GM12865 (cell line): ENCODE measurements at regions not wholly inside any gene's neighbourhood (a gene's known extent, or its start where the extent isn't known, plus 50 kb on each side); places are given as distances from the start of the nearest gene placed in this dataset.
A peak's percentile ranks its signal among the peaks of the same experiment; 100 is the strongest.

Source experiments
- DNase-seq: peaks from one replicate; pipeline ENCODE4 v3.0.0; 2010; ENCODE audit warnings: low read depth
- H3K4me3 ChIP-seq: 2 replicates; pipeline ENCODE4 v1.5.1; 2011; ENCODE audit warnings: mild to moderate bottlenecking, low read depth, low read length, control low read depth
- TF ChIP-seq, protein P1 (sequence below): IDR thresholded peaks from 2 replicates; pipeline ENCODE4 v1.5.1; 2011; ENCODE audit warnings: low read length, control low read depth, low read depth, inconsistent platforms; ENCODE audit not compliant: insufficient read depth; ENCODE audit errors: missing control alignments

DNA sequence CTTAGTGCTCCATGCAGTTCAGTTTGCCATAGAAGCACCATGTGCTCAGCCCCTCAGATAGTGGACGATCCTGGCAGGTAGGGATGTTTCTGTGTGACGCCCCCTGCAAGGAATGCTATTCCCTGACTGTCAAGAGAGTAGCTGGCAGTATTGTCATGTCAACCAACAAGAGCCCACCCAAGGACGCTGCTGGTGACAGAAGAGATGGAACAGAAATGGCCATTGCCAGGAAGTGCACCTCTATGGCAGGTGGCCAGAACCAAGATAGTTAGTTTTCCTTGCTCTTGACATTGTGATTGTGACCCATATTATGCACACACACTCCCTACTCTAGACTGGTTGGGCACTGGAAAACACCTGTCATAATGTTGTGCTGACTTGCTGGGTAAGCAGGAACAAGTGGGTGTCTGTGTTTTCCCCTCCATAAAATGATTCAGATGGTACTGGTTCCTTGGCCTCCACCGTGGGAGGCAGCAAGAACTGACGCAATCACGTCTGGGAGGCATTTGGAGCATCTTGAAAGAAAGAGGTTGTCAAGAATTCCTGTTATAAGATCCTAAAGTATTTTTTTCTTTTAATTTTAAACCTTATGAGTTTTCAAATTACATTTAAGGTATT, 507.9 kb downstream of the MID1IP1 start:
- TF ChIP-seq, protein P1, sequence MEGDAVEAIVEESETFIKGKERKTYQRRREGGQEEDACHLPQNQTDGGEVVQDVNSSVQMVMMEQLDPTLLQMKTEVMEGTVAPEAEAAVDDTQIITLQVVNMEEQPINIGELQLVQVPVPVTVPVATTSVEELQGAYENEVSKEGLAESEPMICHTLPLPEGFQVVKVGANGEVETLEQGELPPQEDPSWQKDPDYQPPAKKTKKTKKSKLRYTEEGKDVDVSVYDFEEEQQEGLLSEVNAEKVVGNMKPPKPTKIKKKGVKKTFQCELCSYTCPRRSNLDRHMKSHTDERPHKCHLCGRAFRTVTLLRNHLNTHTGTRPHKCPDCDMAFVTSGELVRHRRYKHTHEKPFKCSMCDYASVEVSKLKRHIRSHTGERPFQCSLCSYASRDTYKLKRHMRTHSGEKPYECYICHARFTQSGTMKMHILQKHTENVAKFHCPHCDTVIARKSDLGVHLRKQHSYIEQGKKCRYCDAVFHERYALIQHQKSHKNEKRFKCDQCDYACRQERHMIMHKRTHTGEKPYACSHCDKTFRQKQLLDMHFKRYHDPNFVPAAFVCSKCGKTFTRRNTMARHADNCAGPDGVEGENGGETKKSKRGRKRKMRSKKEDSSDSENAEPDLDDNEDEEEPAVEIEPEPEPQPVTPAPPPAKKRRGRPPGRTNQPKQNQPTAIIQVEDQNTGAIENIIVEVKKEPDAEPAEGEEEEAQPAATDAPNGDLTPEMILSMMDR = no peak
- no peak overlapping the region for H3K4me3 ChIP-seq
- DNase-seq = peak; percentile 8

DNA sequence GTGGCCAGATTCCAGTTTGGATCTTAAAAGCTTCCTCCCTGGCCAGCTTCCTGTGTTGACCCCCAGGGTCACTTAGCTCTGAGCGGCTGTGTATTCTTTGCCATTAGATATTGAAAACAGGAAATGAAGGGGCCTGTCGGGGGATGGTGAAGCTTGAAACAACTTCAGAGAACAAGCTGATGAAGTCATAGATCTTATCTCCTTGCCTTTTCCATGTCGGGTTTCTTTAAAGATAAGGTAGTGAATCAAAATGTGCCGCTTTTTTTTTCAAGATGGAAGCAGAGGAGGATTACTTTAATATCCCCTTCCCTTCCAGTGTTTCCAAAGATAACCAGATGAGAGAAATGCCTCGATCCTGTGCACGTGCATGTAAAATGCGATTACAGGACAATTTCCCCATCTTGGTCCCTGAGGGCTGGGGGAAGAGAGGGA, 508.5 kb downstream of the MID1IP1 start:
- TF ChIP-seq, protein P1 = no peak
- H3K4me3 ChIP-seq = no peak overlapping the region
- no peak for DNase-seq

DNA sequence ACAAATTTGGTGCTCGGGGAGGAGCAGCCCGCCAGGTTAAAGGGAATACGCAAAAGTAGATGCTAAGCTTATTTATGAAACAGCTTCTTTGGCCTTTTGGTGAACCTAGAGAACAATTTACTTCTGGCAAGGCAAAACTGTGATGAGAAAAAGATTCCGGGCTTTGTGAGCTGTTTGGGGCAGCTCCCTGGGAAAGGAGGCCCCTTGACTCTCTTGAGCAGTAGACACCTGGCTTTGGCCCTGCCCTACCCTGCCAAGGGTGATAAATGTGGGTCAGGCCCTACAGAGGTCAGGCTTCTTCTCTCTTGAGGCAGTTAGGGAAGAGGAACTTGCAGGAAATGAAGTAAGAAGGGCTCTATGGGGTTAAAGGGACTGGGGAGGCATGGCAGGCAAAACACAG, 509.6 kb downstream of the MID1IP1 start:
- TF ChIP-seq, protein P1 = no peak
- H3K4me3 ChIP-seq = no peak overlapping the region
- no peak for DNase-seq

DNA sequence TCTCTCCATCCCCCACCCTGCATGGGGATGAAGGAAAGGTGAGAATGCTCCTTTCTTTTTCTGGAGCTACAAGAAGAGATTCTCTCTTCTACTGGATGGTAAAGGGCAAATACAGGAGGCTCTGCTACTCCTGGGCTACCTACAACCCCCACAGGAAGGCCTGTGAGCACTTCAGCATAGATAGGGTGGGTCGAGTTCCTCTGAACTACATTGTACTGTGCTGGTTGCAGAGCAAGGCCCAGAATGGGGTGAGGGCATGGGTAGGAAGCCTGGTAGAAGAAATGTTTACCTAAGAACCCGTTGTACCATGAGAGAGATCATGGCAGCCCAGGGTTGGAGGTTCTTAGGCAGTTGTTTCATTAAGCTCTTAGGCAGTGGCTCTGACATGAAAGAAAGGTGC, 510.4 kb downstream of the MID1IP1 start:
- DNase-seq = no peak
- TF ChIP-seq, protein P1 = no peak
- H3K4me3 ChIP-seq = no peak overlapping the region

DNA sequence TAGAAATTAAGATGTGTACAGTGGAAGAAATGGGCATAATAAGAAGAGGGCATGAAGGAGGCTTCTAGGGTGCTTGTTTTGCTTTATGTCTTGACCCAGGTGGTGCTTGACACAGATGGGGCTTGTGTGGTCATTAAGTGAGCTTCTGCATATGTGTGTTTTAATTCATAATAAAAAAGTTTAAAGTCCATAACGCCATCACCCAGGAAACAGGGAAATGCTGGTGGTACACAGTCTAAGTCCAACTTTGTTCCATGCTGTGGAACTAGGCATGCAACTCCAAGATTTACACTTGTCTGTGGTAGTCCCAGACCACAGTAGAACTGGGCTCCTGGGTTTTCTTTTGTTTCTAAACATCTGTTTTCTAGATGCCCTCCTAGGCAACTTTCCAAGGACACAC, 511.9 kb downstream of the MID1IP1 start:
- no peak overlapping the region for H3K4me3 ChIP-seq
- no peak for DNase-seq
- TF ChIP-seq, protein P1 = no peak

DNA sequence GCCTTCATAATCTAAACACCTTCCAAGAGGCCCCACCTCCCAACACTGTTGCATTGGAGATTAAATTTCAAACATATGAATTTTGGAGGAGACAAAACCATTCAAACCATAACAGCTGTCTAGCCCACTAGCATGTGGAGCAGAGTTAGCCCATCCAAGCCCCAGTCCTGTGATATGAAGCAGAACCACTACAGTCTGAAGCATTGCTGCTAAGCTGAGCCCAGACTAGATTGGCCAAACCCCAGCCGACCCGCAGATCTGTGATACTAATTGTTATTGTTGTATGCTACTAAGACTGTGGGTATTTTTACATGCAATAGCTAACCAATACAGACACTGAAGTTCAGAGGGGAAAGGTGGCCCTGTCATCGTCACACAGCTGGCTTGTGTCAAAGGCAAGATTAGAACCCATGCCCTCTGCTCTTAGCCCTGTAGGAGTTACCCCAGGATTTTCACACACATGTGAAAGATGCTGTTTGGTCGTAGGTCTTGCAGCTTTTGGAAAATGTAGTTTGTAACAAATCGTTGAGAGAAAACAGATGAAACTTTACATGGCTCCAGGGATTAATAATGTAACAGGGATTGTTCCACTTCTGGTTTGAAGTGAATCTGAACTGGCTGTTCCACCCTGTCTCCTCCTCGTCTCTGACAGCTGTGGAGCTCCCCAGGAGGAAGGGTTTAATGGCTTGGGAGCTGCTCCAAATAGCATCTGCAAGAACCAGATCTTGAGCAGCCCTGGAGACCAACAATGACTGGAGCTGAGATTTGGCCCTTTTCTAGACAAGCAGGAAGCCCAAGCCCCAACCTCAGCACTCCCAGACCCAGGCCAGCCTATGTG, 517.5 kb downstream of the MID1IP1 start:
- TF ChIP-seq, protein P1 = no peak
- no peak for DNase-seq
- H3K4me3 ChIP-seq = no peak overlapping the region
